GM12878 (cell line): ENCODE measurements at regions not wholly inside any gene's neighbourhood (a gene's known extent, or its start where the extent isn't known, plus 50 kb on each side); places are given as distances from the start of the nearest gene placed in this dataset.

Experiments
- ATAC-seq: fragments of 200-7000 bp; cut with Tn5 transposase; 3 replicates; pipeline ENCODE4 v1.9.1; 2020; ENCODE audit warnings: mild to moderate bottlenecking, moderate library complexity
- BruUV-seq: library from RNA; stranded (reverse); fragments of 400-500 nt; replicated peaks from 2 replicates; lab custom pipeline; 2021; lab: Mats Ljungman, UMichigan
- CTCF ChIA-PET: fragments of 300-600 bp; sonication (Branson Sonifier 250); formaldehyde crosslinking; extraction: SDS; loops from one replicate; lab custom pipeline; 2021; ENCODE audit warnings: inconsistent platforms; lab: Yijun Ruan, JAX
- POLR2A ChIA-PET: fragments of 350-600 bp; formaldehyde crosslinking; extraction: SDS; loops from one replicate; lab custom pipeline; 2021; ENCODE audit warnings: inconsistent platforms; lab: Charles Lee
- RAD21 ChIA-PET: fragments of 300-600 bp; sonication (Branson Sonifier 250); formaldehyde crosslinking; loops from one replicate; lab custom pipeline; 2023; ENCODE audit warnings: antibody characterized with exemption; ENCODE audit not compliant: unreplicated experiment; lab: Charles Lee
- SMC1A ChIA-PET: fragments of 300-600 bp; sonication (Branson Sonifier 250); formaldehyde crosslinking; loops from one replicate; lab custom pipeline; 2023; ENCODE audit not compliant: unreplicated experiment, uncharacterized antibody; lab: Charles Lee
- DNase-seq: peaks from one replicate; pipeline ENCODE4 v3.0.0-alpha.2; 2011; ENCODE audit warnings: low read depth, low spot score
- FAIRE-seq: peaks from 3 replicates; lab custom pipeline; 2011; peaks lifted over from hg19 to GRCh38; lab: Jason Lieb, UNC
- H2AFZ ChIP-seq: 2 replicates; pipeline ENCODE4 v1.6.0; 2011; ENCODE audit warnings: low read depth, low read length, control low read depth; ENCODE audit not compliant: control insufficient read depth
- H3K27ac ChIP-seq: 2 replicates; pipeline ENCODE4 v1.5.1; 2011; ENCODE audit warnings: control low read depth; ENCODE audit not compliant: control insufficient read depth, insufficient read depth
- H3K27me3 ChIP-seq, 2 experiments: replicated peaks in 1 of 2; 2 replicates each; pipeline versions ENCODE4 v1.6.0 to v1.6.1; 2011; ENCODE audit warnings: low read length in 1 of 2; ENCODE audit not compliant: control insufficient read depth in 2 of 2, insufficient read depth in 2 of 2
- H3K36me3 ChIP-seq, 2 experiments: 2 replicates each; pipeline ENCODE4 v1.5.1; 2011; ENCODE audit warnings: low read length in 1 of 2; ENCODE audit not compliant: control insufficient read depth in 2 of 2, insufficient read depth in 2 of 2
- H3K4me1 ChIP-seq: 2 replicates; pipeline ENCODE4 v1.6.1; 2011; ENCODE audit warnings: mild to moderate bottlenecking, low read length, moderate library complexity, mixed read lengths; ENCODE audit not compliant: control insufficient read depth, insufficient read depth
- H3K4me2 ChIP-seq: 2 replicates; pipeline ENCODE4 v1.6.0; 2011; ENCODE audit warnings: control low read depth; ENCODE audit not compliant: control insufficient read depth, insufficient read depth
- H3K4me3 ChIP-seq: fragments of 200-600 bp; sonication (generic); 2 replicates; pipeline ENCODE4 v1.5.1; 2016
- H3K79me2 ChIP-seq: 2 replicates; pipeline ENCODE4 v1.6.0; 2011; ENCODE audit warnings: low read length; ENCODE audit not compliant: control insufficient read depth, insufficient read depth
- H3K9ac ChIP-seq: 2 replicates; pipeline ENCODE4 v1.8.0; 2011; ENCODE audit warnings: low read length, control low read depth, mixed read lengths; ENCODE audit not compliant: control insufficient read depth, insufficient read depth
- H3K9me3 ChIP-seq: replicated peaks from 3 replicates; pipeline ENCODE4 v1.5.1; 2011; ENCODE audit warnings: mild to moderate bottlenecking, low read length; ENCODE audit not compliant: control insufficient read depth, insufficient read depth
- H4K20me1 ChIP-seq: 2 replicates; pipeline ENCODE4 v1.6.0; 2011; ENCODE audit not compliant: control insufficient read depth, insufficient read depth
- DPF2 ChIP-seq: fragments of 450-650 bp; IDR thresholded peaks from 2 replicates; pipeline ENCODE4 v1.6.1; 2017; ENCODE audit warnings: mild to moderate bottlenecking
- FOXK2 ChIP-seq: fragments of 450-650 bp; IDR thresholded peaks from 2 replicates; pipeline ENCODE4 v1.6.1; 2017; ENCODE audit warnings: mild to moderate bottlenecking, moderate library complexity
- MTA2 ChIP-seq: fragments of 450-650 bp; IDR thresholded peaks from 2 replicates; pipeline ENCODE4 v1.6.1; 2016; ENCODE audit warnings: low read depth, mild to moderate bottlenecking, moderate library complexity
- WGBS: methylation state at CpG from one replicate; pipeline ENCODE4 v1.1.6; 2016; ENCODE audit warnings: low lambda C conversion rate; ENCODE audit not compliant: insufficient replicate concordance, insufficient coverage; ENCODE audit errors: missing lambda C conversion rate; 5-methylcytosine and 5-hydroxymethylcytosine counted together
- in situ Hi-C: fragments of 300-500 bp; cut with MboI; formaldehyde crosslinking; loops from 9 replicates; pipeline ENCODE4 v1.14.3; 2018; ENCODE audit warnings: mixed read lengths
- intact Hi-C: fragments of 100-400 bp; cut with micrococcal nuclease; formaldehyde crosslinking; loops from one replicate; pipeline ENCODE4 v1.14.2; 2022; ENCODE audit not compliant: unreplicated experiment
- TF ChIP-seq, protein P1 (sequence below): fragments of 450-650 bp; IDR thresholded peaks from 2 replicates; pipeline ENCODE4 v1.6.1; 2017; ENCODE audit warnings: mild to moderate bottlenecking, moderate library complexity
- TF ChIP-seq, protein P2 (sequence below): IDR thresholded peaks from 2 replicates; pipeline ENCODE4 v1.6.1; 2011; ENCODE audit warnings: borderline replicate concordance, low read depth, mild to moderate bottlenecking, moderate library complexity, low read length; ENCODE audit not compliant: insufficient read depth, poor library complexity, severe bottlenecking
- TF ChIP-seq, protein P3 (sequence below): fragments of 450-650 bp; IDR thresholded peaks from 2 replicates; pipeline ENCODE4 v1.6.1; 2017; ENCODE audit warnings: low read depth, mild to moderate bottlenecking, moderate library complexity

DNA sequence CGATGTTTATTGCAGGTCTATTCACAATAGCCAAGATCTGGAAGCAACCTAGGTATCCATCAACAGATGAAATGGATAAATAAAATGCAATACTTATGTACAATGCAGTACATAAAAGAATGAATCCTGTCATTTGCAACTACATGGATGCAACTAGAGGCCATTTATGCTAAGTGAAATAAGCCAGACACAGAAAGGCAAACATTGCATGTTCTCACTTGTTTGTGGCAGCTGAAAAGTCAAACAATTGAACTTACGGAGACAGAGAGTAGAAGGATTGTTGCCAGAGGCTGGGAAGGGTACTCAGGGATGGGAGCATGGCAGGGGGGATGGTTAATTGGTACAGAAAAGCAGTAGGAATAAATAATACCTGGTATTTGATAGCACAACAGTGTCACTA is 563.9 kb downstream of the TMX3 start:
- Histone ChIP-seq H3K4me1 (no peaks in the 10 kb centered on the region), H3K27me3 (no peaks in the 10 kb centered on the region), H3K36me3 (no peaks in the 10 kb centered on the region), H3K4me3 (no peak overlapping the region), H3K79me2 (no peaks in the 10 kb centered on the region), H3K9ac (no peak overlapping the region), H4K20me1 (no peaks in the 10 kb centered on the region), H3K9me3 (no peaks in the 10 kb centered on the region), H3K4me2 (no peak overlapping the region), H3K27ac (no peak overlapping the region), H2AFZ (no peak overlapping the region)
- 0% methylated on average over 2 of the region's 2 CpGs for WGBS
- ChIA-PET SMC1A (no interaction called here), POLR2A (no interaction called here), RAD21 (no interaction called here), CTCF (no interaction called here)
- FAIRE-seq: no peak
- DNase-seq: no peak
- ATAC-seq: no peak
- in situ Hi-C loops: no loop called here
- intact Hi-C loops: no loop called here
- TF ChIP-seq, protein P1, sequence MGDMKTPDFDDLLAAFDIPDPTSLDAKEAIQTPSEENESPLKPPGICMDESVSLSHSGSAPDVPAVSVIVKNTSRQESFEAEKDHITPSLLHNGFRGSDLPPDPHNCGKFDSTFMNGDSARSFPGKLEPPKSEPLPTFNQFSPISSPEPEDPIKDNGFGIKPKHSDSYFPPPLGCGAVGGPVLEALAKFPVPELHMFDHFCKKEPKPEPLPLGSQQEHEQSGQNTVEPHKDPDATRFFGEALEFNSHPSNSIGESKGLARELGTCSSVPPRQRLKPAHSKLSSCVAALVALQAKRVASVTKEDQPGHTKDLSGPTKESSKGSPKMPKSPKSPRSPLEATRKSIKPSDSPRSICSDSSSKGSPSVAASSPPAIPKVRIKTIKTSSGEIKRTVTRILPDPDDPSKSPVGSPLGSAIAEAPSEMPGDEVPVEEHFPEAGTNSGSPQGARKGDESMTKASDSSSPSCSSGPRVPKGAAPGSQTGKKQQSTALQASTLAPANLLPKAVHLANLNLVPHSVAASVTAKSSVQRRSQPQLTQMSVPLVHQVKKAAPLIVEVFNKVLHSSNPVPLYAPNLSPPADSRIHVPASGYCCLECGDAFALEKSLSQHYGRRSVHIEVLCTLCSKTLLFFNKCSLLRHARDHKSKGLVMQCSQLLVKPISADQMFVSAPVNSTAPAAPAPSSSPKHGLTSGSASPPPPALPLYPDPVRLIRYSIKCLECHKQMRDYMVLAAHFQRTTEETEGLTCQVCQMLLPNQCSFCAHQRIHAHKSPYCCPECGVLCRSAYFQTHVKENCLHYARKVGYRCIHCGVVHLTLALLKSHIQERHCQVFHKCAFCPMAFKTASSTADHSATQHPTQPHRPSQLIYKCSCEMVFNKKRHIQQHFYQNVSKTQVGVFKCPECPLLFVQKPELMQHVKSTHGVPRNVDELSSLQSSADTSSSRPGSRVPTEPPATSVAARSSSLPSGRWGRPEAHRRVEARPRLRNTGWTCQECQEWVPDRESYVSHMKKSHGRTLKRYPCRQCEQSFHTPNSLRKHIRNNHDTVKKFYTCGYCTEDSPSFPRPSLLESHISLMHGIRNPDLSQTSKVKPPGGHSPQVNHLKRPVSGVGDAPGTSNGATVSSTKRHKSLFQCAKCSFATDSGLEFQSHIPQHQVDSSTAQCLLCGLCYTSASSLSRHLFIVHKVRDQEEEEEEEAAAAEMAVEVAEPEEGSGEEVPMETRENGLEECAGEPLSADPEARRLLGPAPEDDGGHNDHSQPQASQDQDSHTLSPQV: no peak
- TF ChIP-seq DPF2: no peak
- TF ChIP-seq, protein P2, sequence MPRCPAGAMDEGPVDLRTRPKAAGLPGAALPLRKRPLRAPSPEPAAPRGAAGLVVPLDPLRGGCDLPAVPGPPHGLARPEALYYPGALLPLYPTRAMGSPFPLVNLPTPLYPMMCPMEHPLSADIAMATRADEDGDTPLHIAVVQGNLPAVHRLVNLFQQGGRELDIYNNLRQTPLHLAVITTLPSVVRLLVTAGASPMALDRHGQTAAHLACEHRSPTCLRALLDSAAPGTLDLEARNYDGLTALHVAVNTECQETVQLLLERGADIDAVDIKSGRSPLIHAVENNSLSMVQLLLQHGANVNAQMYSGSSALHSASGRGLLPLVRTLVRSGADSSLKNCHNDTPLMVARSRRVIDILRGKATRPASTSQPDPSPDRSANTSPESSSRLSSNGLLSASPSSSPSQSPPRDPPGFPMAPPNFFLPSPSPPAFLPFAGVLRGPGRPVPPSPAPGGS: no peak
- no peak for TF ChIP-seq FOXK2
- TF ChIP-seq MTA2: no peak
- TF ChIP-seq, protein P3, sequence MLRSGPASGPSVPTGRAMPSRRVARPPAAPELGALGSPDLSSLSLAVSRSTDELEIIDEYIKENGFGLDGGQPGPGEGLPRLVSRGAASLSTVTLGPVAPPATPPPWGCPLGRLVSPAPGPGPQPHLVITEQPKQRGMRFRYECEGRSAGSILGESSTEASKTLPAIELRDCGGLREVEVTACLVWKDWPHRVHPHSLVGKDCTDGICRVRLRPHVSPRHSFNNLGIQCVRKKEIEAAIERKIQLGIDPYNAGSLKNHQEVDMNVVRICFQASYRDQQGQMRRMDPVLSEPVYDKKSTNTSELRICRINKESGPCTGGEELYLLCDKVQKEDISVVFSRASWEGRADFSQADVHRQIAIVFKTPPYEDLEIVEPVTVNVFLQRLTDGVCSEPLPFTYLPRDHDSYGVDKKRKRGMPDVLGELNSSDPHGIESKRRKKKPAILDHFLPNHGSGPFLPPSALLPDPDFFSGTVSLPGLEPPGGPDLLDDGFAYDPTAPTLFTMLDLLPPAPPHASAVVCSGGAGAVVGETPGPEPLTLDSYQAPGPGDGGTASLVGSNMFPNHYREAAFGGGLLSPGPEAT: no peak
- BruUV-seq: no TSS peak
